Caco-2 (cell line): ENCODE measurements at regions not wholly inside any gene's neighbourhood (a gene's known extent, or its start where the extent isn't known, plus 50 kb on each side); places are given as distances from the start of the nearest gene placed in this dataset.

Experiments used
- BruUV-seq: library from RNA; stranded (reverse); fragments of 400-500 nt; replicated peaks from 2 replicates; lab custom pipeline; 2021; lab: Mats Ljungman, UMichigan
- CTCF ChIA-PET: fragments of 300-600 bp; sonication (Branson Sonifier 250); formaldehyde crosslinking; loops from one replicate; lab custom pipeline; 2022; ENCODE audit warnings: antibody characterized with exemption; lab: Charles Lee
- POLR2A ChIA-PET: fragments of 300-600 bp; sonication (Branson Sonifier 250); formaldehyde crosslinking; loops from one replicate; lab custom pipeline; 2022; ENCODE audit warnings: antibody characterized with exemption; lab: Charles Lee
- DNase-seq, 2 experiments: peaks; one replicate each; pipeline versions ENCODE4 v3.0.0 to v3.0.0-alpha.2; 2020 to 2022
- H3K27me3 ChIP-seq: replicated peaks from 2 replicates; pipeline ENCODE4 v1.6.0; 2011; ENCODE audit warnings: low read length; ENCODE audit not compliant: control insufficient read depth, insufficient read depth
- H3K36me3 ChIP-seq: 2 replicates; pipeline ENCODE4 v1.5.1; 2011; ENCODE audit warnings: low read length; ENCODE audit not compliant: control insufficient read depth, insufficient read depth
- H3K4me1 ChIP-seq: fragments of 250-450 bp; sonication (Bioruptor Pico); 2 replicates; pipeline ENCODE4 v1.5.1; 2020; ENCODE audit warnings: mild to moderate bottlenecking
- H3K4me3 ChIP-seq: 2 replicates; pipeline ENCODE4 v1.5.1; 2011; ENCODE audit warnings: low read depth, mild to moderate bottlenecking, control low read depth, low read length
- H3K9me3 ChIP-seq: fragments of 250-450 bp; sonication (Bioruptor Pico); 2 replicates; pipeline ENCODE4 v1.5.1; 2020; ENCODE audit warnings: mild to moderate bottlenecking, moderate library complexity
- H3K27ac Mint-ChIP-seq: one replicate; pipeline ENCODE4 v1.8.0; 2022; ENCODE audit warnings: mixed read lengths; ENCODE audit not compliant: unreplicated experiment
- H3K27me3 Mint-ChIP-seq: one replicate; pipeline ENCODE4 v1.8.0; 2022; ENCODE audit warnings: mixed read lengths; ENCODE audit not compliant: insufficient read depth, unreplicated experiment
- H3K36me3 Mint-ChIP-seq: one replicate; pipeline ENCODE4 v1.8.0; 2022; ENCODE audit warnings: mild to moderate bottlenecking, mixed read lengths; ENCODE audit not compliant: insufficient read depth, unreplicated experiment
- H3K4me1 Mint-ChIP-seq: one replicate; pipeline ENCODE4 v1.8.0; 2022; ENCODE audit warnings: low read depth, mixed read lengths; ENCODE audit not compliant: unreplicated experiment
- H3K4me3 Mint-ChIP-seq: one replicate; pipeline ENCODE4 v1.8.0; 2022; ENCODE audit warnings: mild to moderate bottlenecking, moderate library complexity, mixed read lengths; ENCODE audit not compliant: unreplicated experiment
- H3K9me3 Mint-ChIP-seq: one replicate; pipeline ENCODE4 v1.8.0; 2022; ENCODE audit warnings: mixed read lengths; ENCODE audit not compliant: unreplicated experiment
- CTCF ChIP-seq, 2 experiments: fragments of 200-600 bp in 1 of 2; IDR thresholded peaks; 1 replicate in 1 of 2; 2 replicates in 1 of 2; pipeline versions ENCODE4 v1.5.1 to v1.8.0; 2011 to 2022; ENCODE audit warnings: antibody characterized with exemption in 1 of 2, control low read depth in 1 of 2, inconsistent platforms in 1 of 2, low read depth in 1 of 2, low read length in 1 of 2, mild to moderate bottlenecking in 1 of 2, moderate library complexity in 1 of 2; ENCODE audit not compliant: insufficient read depth in 1 of 2, severe bottlenecking in 1 of 2, unreplicated experiment in 1 of 2
- intact Hi-C: fragments of 100-400 bp; cut with micrococcal nuclease; formaldehyde crosslinking; loops from one replicate; pipeline ENCODE4 v1.10.0; 2022; ENCODE audit not compliant: unreplicated experiment

DNA sequence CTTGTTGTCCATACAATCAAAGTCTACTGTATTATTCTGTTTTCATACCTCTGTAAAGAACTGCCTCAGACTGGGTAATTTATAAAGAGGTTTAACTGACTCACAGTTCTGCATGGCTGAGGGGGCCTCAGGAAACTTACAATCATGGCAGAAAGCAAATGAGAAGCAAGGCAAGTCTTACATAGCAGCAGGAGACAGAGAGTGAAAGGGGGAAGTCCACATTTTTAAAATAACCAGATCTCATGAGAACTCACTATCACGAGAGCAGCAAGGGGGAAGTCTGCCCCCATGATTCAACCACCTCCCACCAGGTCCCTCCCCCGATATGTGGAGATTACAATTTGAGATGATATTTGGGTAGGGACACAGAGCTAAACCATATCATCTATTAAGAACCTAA is 724.6 kb upstream of the CBLB start:
- Histone ChIP-seq H3K4me1 (no peaks in the 10 kb centered on the region), H3K36me3 (no peaks in the 10 kb centered on the region), H3K4me3 (no peak overlapping the region), H3K27me3 (no peaks in the 10 kb centered on the region), H3K9me3 (no peaks in the 10 kb centered on the region)
- ChIA-PET CTCF (no interaction called here), POLR2A (no interaction called here)
- Mint-ChIP-seq H3K9me3 (no peaks in the 10 kb centered on the region), H3K27me3 (no peaks in the 10 kb centered on the region), H3K4me1 (no peaks in the 10 kb centered on the region), H3K4me3 (no peak overlapping the region), H3K27ac (no peak overlapping the region), H3K36me3 (no peaks in the 10 kb centered on the region)
- intact Hi-C loops = no loop called here
- DNase-seq = no peak
- no peak for TF ChIP-seq CTCF (IDR thresholded peaks at IDR 0.05; ENCODE audit: insufficient read depth in 1 of 2, low read depth in 1 of 2, low read length in 1 of 2, severe bottlenecking in 1 of 2, unreplicated experiment in 1 of 2)
- BruUV-seq = no TSS peak

GRCh38 chr3:106609666-106610301 is 741.0 kb upstream of the CBLB start:
- peaks cover 14% of the 10 kb centered on the region for H3K9me3 Mint-ChIP-seq
- POLR2A ChIA-PET = no interaction called here
- no TSS peak for BruUV-seq

GRCh38 chr3:106610362-106610959 is 741.6 kb upstream of the CBLB start:
- ChIA-PET CTCF (no interaction called here), POLR2A (no interaction called here)
- H3K27ac Mint-ChIP-seq = no peak overlapping the region
- no peak for DNase-seq
- no peaks in the 10 kb centered on the region for H3K36me3 Mint-ChIP-seq
- intact Hi-C loops = no loop called here
- Histone ChIP-seq H3K4me1 (no peaks in the 10 kb centered on the region), H3K36me3 (no peaks in the 10 kb centered on the region), H3K9me3 (no peaks in the 10 kb centered on the region), H3K27me3 (no peaks in the 10 kb centered on the region), H3K4me3 (no peak overlapping the region)
- no TSS peak for BruUV-seq
- no peak overlapping the region for H3K4me3 Mint-ChIP-seq
- H3K4me1 Mint-ChIP-seq = no peaks in the 10 kb centered on the region
- no peaks in the 10 kb centered on the region for H3K27me3 Mint-ChIP-seq
- H3K9me3 Mint-ChIP-seq = peaks cover 14% of the 10 kb centered on the region
- TF ChIP-seq CTCF (IDR thresholded peaks at IDR 0.05; ENCODE audit: insufficient read depth in 1 of 2, low read depth in 1 of 2, low read length in 1 of 2, severe bottlenecking in 1 of 2, unreplicated experiment in 1 of 2) = no peak

More at GRCh38 chr3:106609666-106610301, 741.0 kb upstream of the CBLB start:
- Mint-ChIP-seq H3K27ac (no peak overlapping the region), H3K4me1 (no peaks in the 10 kb centered on the region), H3K36me3 (no peaks in the 10 kb centered on the region), H3K27me3 (no peaks in the 10 kb centered on the region), H3K4me3 (no peak overlapping the region)
- peak; percentile 45 to 68 for DNase-seq
- TF ChIP-seq CTCF (IDR thresholded peaks at IDR 0.05; ENCODE audit: insufficient read depth in 1 of 2, low read depth in 1 of 2, low read length in 1 of 2, severe bottlenecking in 1 of 2, unreplicated experiment in 1 of 2) = peak; percentile 75 to 84
- Histone ChIP-seq H3K9me3 (no peaks in the 10 kb centered on the region), H3K4me1 (no peaks in the 10 kb centered on the region), H3K36me3 (no peaks in the 10 kb centered on the region), H3K27me3 (no peaks in the 10 kb centered on the region), H3K4me3 (no peak overlapping the region)
- intact Hi-C loops = loop anchor here (1.0 to 5.0 kb wide), 3 partner anchors 455 to 1092 kb away; no protein-coding TSS in a partner anchor
- CTCF ChIA-PET = no interaction called here
